ENCODE measurements at regions not wholly inside any gene's neighbourhood (a gene's known extent, or its start where the extent isn't known, plus 50 kb on each side); places are given as distances from the start of the nearest gene placed in this dataset.

DNA sequence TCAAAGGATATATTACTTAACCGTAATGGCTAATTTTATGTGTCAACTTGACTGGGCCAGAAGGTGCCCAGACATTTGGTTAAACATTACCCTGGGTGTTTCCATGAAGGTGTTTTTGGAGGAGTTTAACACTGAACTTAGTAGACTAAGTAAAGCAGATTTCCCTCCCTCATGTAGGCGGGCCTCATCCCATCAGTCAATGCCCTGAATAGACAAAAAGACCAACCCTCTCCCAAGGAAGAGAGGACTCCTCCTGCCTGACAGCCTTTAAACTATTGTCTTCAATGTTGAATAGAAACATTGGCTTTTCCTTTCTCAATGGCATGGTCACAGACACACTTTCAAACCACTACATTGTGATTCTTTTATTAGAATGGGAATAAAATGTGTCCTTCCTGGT is 121.9 kb downstream of the SETD4 start:
- peaks cover 9% of the 10 kb centered on the region; the same call in 1 of the 2 replicates for H3K4me1 ChIP-seq (ENCODE audit: insufficient read depth, low read length)
- no peaks in the 10 kb centered on the region for H4K20me1 ChIP-seq (ENCODE audit: insufficient read depth, low read length)
- no peaks in the 10 kb centered on the region for H3K27me3 ChIP-seq (ENCODE audit: control insufficient read depth in 1 of 2, insufficient read depth in 2 of 2, low read length in 2 of 2)
- H3K27ac ChIP-seq (ENCODE audit: extremely low read length, insufficient read depth, low read length) = no peak overlapping the region
- H3K9ac ChIP-seq (ENCODE audit: insufficient read depth, low read depth, low read length) = no peak overlapping the region
- CTCF ChIA-PET (ENCODE audit: low intra/inter-chr PET ratio, low total read pairs) = no interaction called here
- no peaks in the 10 kb centered on the region for H3K79me2 ChIP-seq (ENCODE audit: insufficient read depth, low read length)
- H3K9me3 ChIP-seq (ENCODE audit: low read length) = no peaks in the 10 kb centered on the region
- H3K4me2 ChIP-seq (ENCODE audit: low read depth, low read length) = no peak overlapping the region
- TF ChIP-seq CENPT (CRISPR knock-in tag; IDR thresholded peaks at IDR 0.05; ENCODE audit: low read depth) (no peak), JUNB (CRISPR knock-in tag; IDR thresholded peaks at IDR 0.05; ENCODE audit: borderline replicate concordance) (no peak), ZNF343 (CRISPR knock-in tag; IDR thresholded peaks at IDR 0.05) (no peak), ZBTB7A (CRISPR knock-in tag; IDR thresholded peaks at IDR 0.05) (no peak), XRCC5 (optimal IDR thresholded peaks at IDR 0.05; ENCODE audit: low read length) (no peak), ZNF468 (CRISPR knock-in tag; IDR thresholded peaks at IDR 0.05) (no peak), THYN1 (CRISPR knock-in tag; IDR thresholded peaks at IDR 0.05; ENCODE audit: borderline replicate concordance, low read depth) (no peak), RARG (CRISPR knock-in tag; IDR thresholded peaks at IDR 0.05; ENCODE audit: low read depth) (no peak)
- TF ChIP-seq, protein P1, sequence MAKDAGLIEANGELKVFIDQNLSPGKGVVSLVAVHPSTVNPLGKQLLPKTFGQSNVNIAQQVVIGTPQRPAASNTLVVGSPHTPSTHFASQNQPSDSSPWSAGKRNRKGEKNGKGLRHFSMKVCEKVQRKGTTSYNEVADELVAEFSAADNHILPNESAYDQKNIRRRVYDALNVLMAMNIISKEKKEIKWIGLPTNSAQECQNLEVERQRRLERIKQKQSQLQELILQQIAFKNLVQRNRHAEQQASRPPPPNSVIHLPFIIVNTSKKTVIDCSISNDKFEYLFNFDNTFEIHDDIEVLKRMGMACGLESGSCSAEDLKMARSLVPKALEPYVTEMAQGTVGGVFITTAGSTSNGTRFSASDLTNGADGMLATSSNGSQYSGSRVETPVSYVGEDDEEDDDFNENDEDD (CRISPR knock-in tag; IDR thresholded peaks at IDR 0.05; ENCODE audit: borderline replicate concordance) = no peak
- TF ChIP-seq, protein P2, sequence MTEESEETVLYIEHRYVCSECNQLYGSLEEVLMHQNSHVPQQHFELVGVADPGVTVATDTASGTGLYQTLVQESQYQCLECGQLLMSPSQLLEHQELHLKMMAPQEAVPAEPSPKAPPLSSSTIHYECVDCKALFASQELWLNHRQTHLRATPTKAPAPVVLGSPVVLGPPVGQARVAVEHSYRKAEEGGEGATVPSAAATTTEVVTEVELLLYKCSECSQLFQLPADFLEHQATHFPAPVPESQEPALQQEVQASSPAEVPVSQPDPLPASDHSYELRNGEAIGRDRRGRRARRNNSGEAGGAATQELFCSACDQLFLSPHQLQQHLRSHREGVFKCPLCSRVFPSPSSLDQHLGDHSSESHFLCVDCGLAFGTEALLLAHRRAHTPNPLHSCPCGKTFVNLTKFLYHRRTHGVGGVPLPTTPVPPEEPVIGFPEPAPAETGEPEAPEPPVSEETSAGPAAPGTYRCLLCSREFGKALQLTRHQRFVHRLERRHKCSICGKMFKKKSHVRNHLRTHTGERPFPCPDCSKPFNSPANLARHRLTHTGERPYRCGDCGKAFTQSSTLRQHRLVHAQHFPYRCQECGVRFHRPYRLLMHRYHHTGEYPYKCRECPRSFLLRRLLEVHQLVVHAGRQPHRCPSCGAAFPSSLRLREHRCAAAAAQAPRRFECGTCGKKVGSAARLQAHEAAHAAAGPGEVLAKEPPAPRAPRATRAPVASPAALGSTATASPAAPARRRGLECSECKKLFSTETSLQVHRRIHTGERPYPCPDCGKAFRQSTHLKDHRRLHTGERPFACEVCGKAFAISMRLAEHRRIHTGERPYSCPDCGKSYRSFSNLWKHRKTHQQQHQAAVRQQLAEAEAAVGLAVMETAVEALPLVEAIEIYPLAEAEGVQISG (CRISPR knock-in tag; IDR thresholded peaks at IDR 0.05) = no peak
- TF ChIP-seq, protein P3, sequence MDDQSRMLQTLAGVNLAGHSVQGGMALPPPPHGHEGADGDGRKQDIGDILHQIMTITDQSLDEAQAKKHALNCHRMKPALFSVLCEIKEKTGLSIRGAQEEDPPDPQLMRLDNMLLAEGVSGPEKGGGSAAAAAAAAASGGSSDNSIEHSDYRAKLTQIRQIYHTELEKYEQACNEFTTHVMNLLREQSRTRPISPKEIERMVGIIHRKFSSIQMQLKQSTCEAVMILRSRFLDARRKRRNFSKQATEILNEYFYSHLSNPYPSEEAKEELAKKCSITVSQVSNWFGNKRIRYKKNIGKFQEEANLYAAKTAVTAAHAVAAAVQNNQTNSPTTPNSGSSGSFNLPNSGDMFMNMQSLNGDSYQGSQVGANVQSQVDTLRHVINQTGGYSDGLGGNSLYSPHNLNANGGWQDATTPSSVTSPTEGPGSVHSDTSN (CRISPR knock-in tag; IDR thresholded peaks at IDR 0.05; ENCODE audit: borderline replicate concordance) = no peak
- H3K4me3 ChIP-seq (replicated peaks in 1 of 3; ENCODE audit: insufficient read depth in 1 of 3, low read depth in 2 of 3, low read length in 3 of 3) = no peak overlapping the region
- intact Hi-C loops (cut with micrococcal nuclease; ENCODE audit: unreplicated experiment) (no loop called here), in situ Hi-C loops (cut with HindIII; ENCODE audit: extremely low pct_ligation_motif_present, low pct_unique_long_range_greater_than_20kb) (loop anchor here (25.0 kb wide), 1 partner anchor 1051 kb away; no protein-coding TSS in a partner anchor)
- H3K36me3 ChIP-seq (replicated peaks in 1 of 2; ENCODE audit: control insufficient read depth in 1 of 2, insufficient read depth in 2 of 2, low read length in 2 of 2) = no peaks in the 10 kb centered on the region
- POLR2A ChIA-PET = no interaction called here
- DNase-seq (ENCODE audit: low spot score) (no peak), FAIRE-seq (no peak), ATAC-seq (no peak)
- WGBS (ENCODE audit: low lambda C conversion rate) = 74% methylated on average over 1 of the region's 2 CpGs
- H2AFZ ChIP-seq (ENCODE audit: low read length) = no peak overlapping the region
- BruUV-seq (replicated peaks) = no TSS peak

Measured in HepG2 (cell line).